Aorta (tissue), 5 donors: ENCODE measurements at regions not wholly inside any gene's neighbourhood (a gene's known extent, or its start where the extent isn't known, plus 50 kb on each side); places are given as distances from the start of the nearest gene placed in this dataset.

ENCODE experiments used
- ATAC-seq: fragments of 200-7000 bp; cut with Tn5 transposase; one replicate; pipeline ENCODE4 v1.9.1; 2022; ENCODE audit warnings: moderate library complexity; ENCODE audit not compliant: low FRiP score
- DNase-seq, 2 donors: peaks; one replicate each; pipeline ENCODE4 v3.0.0-alpha.2; 2020
- H3K27ac ChIP-seq, 2 donors: one replicate each; pipeline ENCODE4 v1.5.1; 2013; ENCODE audit warnings: low read length in 2 of 2, mild to moderate bottlenecking in 2 of 2, moderate library complexity in 2 of 2, control low read depth in 1 of 2, inconsistent platforms in 1 of 2, low read depth in 1 of 2
- H3K27me3 ChIP-seq, 2 donors: one replicate each; pipeline ENCODE4 v1.6.1; 2013; ENCODE audit warnings: control low read depth in 1 of 2, low read length in 1 of 2, mild to moderate bottlenecking in 1 of 2, moderate library complexity in 1 of 2; ENCODE audit not compliant: insufficient read depth in 2 of 2, control insufficient read depth in 1 of 2
- H3K36me3 ChIP-seq, 2 donors: one replicate each; pipeline ENCODE4 v1.6.1; 2013; ENCODE audit warnings: control low read depth in 1 of 2, low read length in 1 of 2, mild to moderate bottlenecking in 1 of 2; ENCODE audit not compliant: insufficient read depth in 2 of 2, control insufficient read depth in 1 of 2
- H3K4me1 ChIP-seq, 2 donors: one replicate each; pipeline ENCODE4 v1.6.1; 2013; ENCODE audit warnings: low read length in 2 of 2, control low read depth in 1 of 2, mild to moderate bottlenecking in 1 of 2, moderate library complexity in 1 of 2; ENCODE audit not compliant: insufficient read depth in 2 of 2, control insufficient read depth in 1 of 2
- H3K4me3 ChIP-seq, 2 donors: one replicate each; pipeline ENCODE4 v1.5.1; 2013; ENCODE audit warnings: low read length in 2 of 2, control low read depth in 1 of 2, mild to moderate bottlenecking in 1 of 2
- H3K9me3 ChIP-seq: one replicate; pipeline ENCODE4 v1.6.1; 2013; ENCODE audit warnings: mild to moderate bottlenecking, low read length; ENCODE audit not compliant: control insufficient read depth
- WGBS, 2 donors: extraction: QIAGEN DNeasy Blood & Tissue Kit; methylation state at CpG; one replicate each; pipeline ENCODE4 v1.1.7; 2013; 5-methylcytosine and 5-hydroxymethylcytosine counted together
- intact Hi-C, 2 donors: fragments of 100-400 bp; cut with DNase I; formaldehyde crosslinking; loops; one replicate each; pipeline versions ENCODE4 v1.14.2 to v1.15.0; 2022
- donor health status: healthy with polysubstance abuse.
- donor health status: Bipolar disorder and iron deficiency.
- donor health status: DM: no; HTN: no; CAD: no.
- donor health status: DM: no; HTN: no; CAD: no.
- donor health status: DM: yes; HTN: yes; CAD: no.

DNA sequence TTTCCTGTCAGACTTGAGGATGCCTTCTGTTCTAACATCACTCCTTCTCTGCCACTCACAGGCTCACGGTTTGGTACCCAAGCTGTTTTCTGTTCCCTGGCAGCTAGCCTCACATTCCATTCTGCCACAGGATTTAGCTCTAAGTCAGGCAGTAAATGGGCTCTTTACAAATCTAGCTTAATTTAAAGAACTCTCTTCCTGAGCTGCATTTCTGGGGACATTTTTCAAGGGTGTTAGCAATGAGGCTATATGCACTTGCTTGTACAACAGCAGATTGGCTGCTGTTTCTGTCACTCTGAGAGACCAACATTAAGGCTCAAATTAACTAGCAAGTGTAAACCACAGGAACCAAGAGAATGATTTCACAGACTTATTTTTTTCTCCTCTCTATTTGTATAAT is 337.8 kb upstream of the NOCT start:
- H3K4me1 ChIP-seq = no peaks in the 10 kb centered on the region
- no peaks in the 10 kb centered on the region for H3K9me3 ChIP-seq
- ATAC-seq (no peak), DNase-seq (no peak)
- H3K27me3 ChIP-seq = no peaks in the 10 kb centered on the region
- WGBS, 2 donors = 0 to 6% methylated on average over 1 of the region's 1 CpG
- peak overlapping the region in 1 of 2 donors; percentile 33 for H3K27ac ChIP-seq
- no peaks in the 10 kb centered on the region for H3K36me3 ChIP-seq
- H3K4me3 ChIP-seq = no peak overlapping the region
- intact Hi-C loops = loop anchor here in 1 of 2 donors (5.0 kb wide), 2 partner anchors 495 to 640 kb away; no protein-coding TSS in a partner anchor

DNA sequence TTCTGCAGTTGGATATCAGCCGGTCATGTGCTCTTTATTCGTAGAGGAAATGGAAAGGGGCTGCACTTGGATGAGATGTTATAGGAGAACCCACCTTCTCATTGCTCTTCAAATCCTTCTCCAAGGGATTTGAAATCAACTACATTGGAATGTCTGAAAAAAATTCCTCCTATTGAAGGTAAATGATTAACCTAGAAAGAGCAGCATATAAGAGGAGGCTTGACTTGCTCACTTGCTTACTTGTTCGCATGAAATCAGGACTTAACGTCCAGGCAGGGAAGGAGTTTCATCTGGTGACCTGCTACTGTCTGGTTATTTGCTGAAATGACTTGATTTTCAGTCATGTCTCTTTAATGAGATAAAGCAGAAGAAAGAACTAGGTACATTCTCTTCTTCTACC is 338.4 kb upstream of the NOCT start:
- ATAC-seq = no peak

DNA sequence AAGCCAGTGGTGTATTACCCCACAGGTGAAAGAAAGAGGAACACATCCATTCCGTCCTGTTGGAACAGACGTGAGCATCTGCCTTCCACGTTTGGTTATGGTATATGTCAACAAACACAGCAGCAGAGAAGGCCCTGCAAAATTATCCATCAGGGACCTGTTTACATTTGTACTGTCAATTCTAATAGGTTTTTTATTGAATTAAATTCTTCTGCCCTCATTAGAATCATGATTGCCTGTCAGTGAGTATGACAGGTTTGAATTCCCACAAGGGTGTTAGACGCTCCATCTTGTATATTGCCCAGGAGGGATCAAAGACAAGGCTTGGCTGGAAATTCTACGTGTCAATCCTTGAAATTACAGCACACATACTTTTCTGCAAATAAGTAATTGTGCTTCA is 339.9 kb upstream of the NOCT start:
- no peaks in the 10 kb centered on the region for H3K36me3 ChIP-seq
- ATAC-seq (no peak), DNase-seq (no peak)
- no peaks in the 10 kb centered on the region for H3K9me3 ChIP-seq
- H3K27me3 ChIP-seq = no peaks in the 10 kb centered on the region
- no peak overlapping the region for H3K4me3 ChIP-seq
- intact Hi-C loops = loop anchor here in 1 of 2 donors (5.0 kb wide), 2 partner anchors 493 to 638 kb away; no protein-coding TSS in a partner anchor
- WGBS, 2 donors = 92 to 94% methylated on average over 5 of the region's 5 CpGs
- H3K4me1 ChIP-seq = no peaks in the 10 kb centered on the region
- H3K27ac ChIP-seq = no peak overlapping the region

More for the DNA sequence above, 338.4 kb upstream of the NOCT start:
- no peaks in the 10 kb centered on the region for H3K9me3 ChIP-seq
- intact Hi-C loops = loop anchor here in 1 of 2 donors (5.0 kb wide), 2 partner anchors 495 to 640 kb away; no protein-coding TSS in a partner anchor
- no peak for DNase-seq
- 89 to 94% methylated on average over 4 of the region's 4 CpGs for WGBS, 2 donors
- H3K27ac ChIP-seq = no peak overlapping the region
- no peaks in the 10 kb centered on the region for H3K36me3 ChIP-seq
- no peak overlapping the region for H3K4me3 ChIP-seq
- H3K27me3 ChIP-seq = no peaks in the 10 kb centered on the region
- no peaks in the 10 kb centered on the region for H3K4me1 ChIP-seq

DNA sequence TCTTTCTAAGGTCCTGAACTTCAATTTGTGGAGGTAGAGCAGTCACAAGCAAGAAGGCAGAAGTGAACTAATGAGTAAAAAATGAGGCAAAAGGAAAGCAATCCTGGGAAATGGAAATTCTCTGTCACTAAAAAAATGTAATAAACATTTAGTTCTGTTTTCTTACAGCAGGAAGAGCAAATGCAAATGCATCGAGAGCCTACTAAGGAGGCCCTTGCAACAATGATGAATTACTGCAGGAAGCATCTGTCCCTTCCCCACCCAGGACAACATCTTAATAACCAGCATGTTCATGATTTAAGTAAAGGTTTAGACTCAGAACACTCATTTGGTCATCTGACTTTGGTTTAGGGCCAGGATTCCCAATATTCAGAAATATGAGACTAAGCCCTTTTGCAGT is 341.4 kb upstream of the NOCT start:
- Histone ChIP-seq H3K27ac (no peak overlapping the region), H3K27me3 (no peaks in the 10 kb centered on the region), H3K9me3 (no peaks in the 10 kb centered on the region), H3K4me3 (no peak overlapping the region), H3K36me3 (no peaks in the 10 kb centered on the region), H3K4me1 (no peaks in the 10 kb centered on the region)
- intact Hi-C loops = loop anchor here in 1 of 2 donors (5.0 kb wide), 1 partner anchor 482 kb away; no protein-coding TSS in a partner anchor
- DNase-seq (no peak), ATAC-seq (no peak)
- WGBS, 2 donors = 69 to 78% methylated on average over 1 of the region's 1 CpG

DNA sequence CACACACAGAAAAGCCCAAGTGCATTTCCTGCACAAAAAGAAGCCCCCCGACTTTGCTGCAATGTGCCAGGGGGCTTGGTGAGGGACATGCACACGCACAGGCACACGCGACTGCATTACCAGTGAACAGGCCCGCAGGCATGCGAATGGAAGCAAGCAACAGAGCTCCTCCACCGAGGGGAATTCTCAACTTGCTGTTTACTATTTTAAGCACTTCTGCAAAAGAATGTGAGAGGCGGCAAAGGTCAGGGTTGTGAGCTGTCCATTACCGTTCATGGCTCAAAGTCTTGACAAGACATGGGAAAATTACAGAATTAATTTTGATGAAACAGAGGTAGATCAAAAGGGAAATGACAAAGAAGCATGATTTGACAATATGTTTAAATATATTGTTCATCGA is 342.5 kb upstream of the NOCT start:
- no peak for ATAC-seq
- Histone ChIP-seq H3K36me3 (no peaks in the 10 kb centered on the region), H3K27me3 (no peaks in the 10 kb centered on the region), H3K27ac (no peak overlapping the region), H3K4me1 (no peaks in the 10 kb centered on the region), H3K4me3 (no peak overlapping the region), H3K9me3 (no peaks in the 10 kb centered on the region)
- intact Hi-C loops = loop anchor here in 1 of 2 donors (5.0 kb wide), 1 partner anchor 481 kb away; no protein-coding TSS in a partner anchor
- WGBS, 2 donors = 49 to 57% methylated on average over 10 of the region's 10 CpGs
- DNase-seq = no peak

DNA sequence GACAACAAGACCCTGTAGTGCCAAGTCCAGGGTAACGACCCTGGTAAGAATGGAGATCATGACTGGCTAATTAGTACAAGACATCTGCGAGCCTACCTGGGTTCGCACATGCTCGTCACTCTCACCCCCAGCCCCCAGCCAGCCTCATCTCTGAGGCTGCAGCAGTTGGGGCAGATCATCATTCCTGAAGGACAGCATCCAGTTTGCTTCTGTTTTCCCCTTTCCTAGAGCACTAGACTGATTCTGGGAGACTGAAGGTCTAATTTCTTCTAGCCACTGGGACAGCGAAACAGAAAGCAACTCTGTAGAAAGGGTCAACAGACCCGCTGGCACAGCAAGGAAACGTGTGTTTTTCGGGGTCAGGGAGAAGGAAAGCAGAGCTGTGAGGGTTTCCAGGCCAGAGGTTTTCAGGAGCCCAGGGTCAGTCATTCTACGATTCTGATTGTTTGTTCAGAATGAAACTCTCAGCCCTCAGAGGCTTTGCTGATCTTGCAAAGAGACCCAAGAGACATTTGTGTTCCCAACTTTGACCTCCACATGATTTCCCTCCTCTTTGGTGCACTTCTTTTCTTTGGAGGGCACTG is 343.1 kb upstream of the NOCT start:
- no peak for DNase-seq
- intact Hi-C loops = loop anchor here in 1 of 2 donors (5.0 kb wide), 1 partner anchor 480 kb away; no protein-coding TSS in a partner anchor

DNA sequence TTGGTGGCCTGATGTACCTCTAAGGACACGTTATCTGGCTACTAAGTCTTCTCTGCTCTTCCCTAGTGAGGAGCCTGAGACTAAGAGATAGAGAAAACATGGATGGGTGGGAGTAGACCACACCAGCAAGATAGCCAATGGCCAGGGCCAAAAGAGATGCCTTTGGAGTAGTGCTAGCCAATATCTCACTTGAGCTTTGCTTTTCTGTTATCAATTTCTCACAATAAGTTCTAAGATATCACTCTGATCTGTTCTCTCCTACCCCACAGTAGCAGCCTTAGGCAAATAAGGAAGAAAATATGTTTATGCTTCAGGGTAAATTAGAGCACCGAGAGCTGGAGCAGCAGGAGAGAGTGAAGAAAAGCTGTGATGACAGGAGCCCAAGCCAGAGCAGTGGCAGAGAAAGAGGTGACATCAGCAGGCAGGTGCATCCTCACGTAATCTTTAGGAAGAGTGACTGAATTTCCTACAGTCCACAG is 343.9 kb upstream of the NOCT start:
- WGBS, 2 donors = 81 to 85% methylated on average over 3 of the region's 3 CpGs
- ATAC-seq = no peak

More for the DNA sequence above, 343.1 kb upstream of the NOCT start:
- no peak for ATAC-seq
- no peak overlapping the region for H3K4me3 ChIP-seq
- 93 to 94% methylated on average over 9 of the region's 9 CpGs for WGBS, 2 donors
- H3K27me3 ChIP-seq = no peaks in the 10 kb centered on the region
- no peaks in the 10 kb centered on the region for H3K9me3 ChIP-seq
- H3K36me3 ChIP-seq = no peaks in the 10 kb centered on the region
- no peak overlapping the region for H3K27ac ChIP-seq
- H3K4me1 ChIP-seq = no peaks in the 10 kb centered on the region

DNA sequence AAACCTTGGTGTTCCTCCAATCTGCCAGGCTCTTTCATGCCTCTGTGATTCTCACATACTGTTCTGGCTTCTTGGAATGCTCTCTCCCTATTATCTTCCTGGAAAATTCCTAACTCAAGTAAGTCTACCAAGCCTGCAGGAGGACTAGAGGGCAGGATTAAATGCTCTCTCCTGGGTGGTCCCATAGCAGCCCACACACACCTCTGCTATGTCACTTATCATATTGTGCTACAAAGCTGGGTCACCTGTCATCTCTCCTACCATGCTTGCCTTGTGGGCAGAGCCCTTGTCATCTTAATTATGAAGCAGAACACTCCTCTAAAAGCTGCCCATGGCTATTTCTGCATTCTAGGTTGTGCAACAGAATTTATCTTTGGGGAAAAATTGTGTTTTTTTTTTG is 344.5 kb upstream of the NOCT start:
- H3K4me1 ChIP-seq = no peaks in the 10 kb centered on the region
- H3K4me3 ChIP-seq = no peak overlapping the region
- DNase-seq = no peak
- no peaks in the 10 kb centered on the region for H3K27me3 ChIP-seq
- H3K36me3 ChIP-seq = no peaks in the 10 kb centered on the region
- no peaks in the 10 kb centered on the region for H3K9me3 ChIP-seq
- no peak overlapping the region for H3K27ac ChIP-seq
- ATAC-seq = no peak
- intact Hi-C loops = loop anchor here in 1 of 2 donors (5.0 kb wide), 1 partner anchor 479 kb away; no protein-coding TSS in a partner anchor

More for the DNA sequence above, 343.9 kb upstream of the NOCT start:
- H3K4me1 ChIP-seq = no peaks in the 10 kb centered on the region
- no peak overlapping the region for H3K27ac ChIP-seq
- intact Hi-C loops = loop anchor here in 1 of 2 donors (5.0 kb wide), 1 partner anchor 479 kb away; no protein-coding TSS in a partner anchor
- H3K36me3 ChIP-seq = no peaks in the 10 kb centered on the region
- no peak for DNase-seq
- H3K27me3 ChIP-seq = no peaks in the 10 kb centered on the region
- no peak overlapping the region for H3K4me3 ChIP-seq
- no peaks in the 10 kb centered on the region for H3K9me3 ChIP-seq

DNA sequence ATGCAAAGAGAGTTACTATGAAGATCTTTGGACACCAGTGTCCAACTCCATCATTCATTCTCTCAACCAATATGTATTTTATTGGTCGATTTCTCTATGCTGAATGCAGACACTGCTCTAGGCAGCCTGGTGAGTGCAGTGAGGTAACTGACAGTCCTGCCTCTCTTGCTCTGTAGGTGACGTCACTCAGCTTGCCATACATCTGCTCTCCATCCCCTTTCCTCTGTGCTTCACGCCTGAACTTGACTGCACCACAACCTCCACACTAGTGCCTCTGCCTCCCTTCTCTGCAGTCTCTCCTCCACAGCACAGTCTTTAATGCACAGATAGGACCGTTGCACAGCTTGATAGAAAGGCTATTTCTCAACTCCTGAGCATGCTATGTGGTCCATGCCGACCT is 344.9 kb upstream of the NOCT start:
- Histone ChIP-seq H3K4me3 (no peak overlapping the region), H3K9me3 (no peaks in the 10 kb centered on the region), H3K4me1 (no peaks in the 10 kb centered on the region), H3K27me3 (no peaks in the 10 kb centered on the region), H3K27ac (no peak overlapping the region), H3K36me3 (no peaks in the 10 kb centered on the region)
- intact Hi-C loops = loop anchor here in 1 of 2 donors (5.0 kb wide), 1 partner anchor 478 kb away; no protein-coding TSS in a partner anchor
- 94 to 96% methylated on average over 5 of the region's 5 CpGs for WGBS, 2 donors
- no peak for DNase-seq
- no peak for ATAC-seq
